HCEC 1CT (cell line): ENCODE measurements at regions not wholly inside any gene's neighbourhood (a gene's known extent, or its start where the extent isn't known, plus 50 kb on each side); places are given as distances from the start of the nearest gene placed in this dataset.

Source experiments
- DNase-seq: peaks from one replicate; pipeline ENCODE4 v3.0.0-alpha.2; 2017

- no peak for DNase-seq
Observed at GRCh38 chr5:63175850-63176249, 597.2 kb downstream of the LRRC70 start.

- no peak for DNase-seq
Observed at GRCh38 chr5:63170486-63170885, 591.9 kb downstream of the LRRC70 start.

- DNase-seq = no peak
Observed at GRCh38 chr5:63164838-63165535, 586.4 kb downstream of the LRRC70 start.

GRCh38 chr5:63164339-63164738 is 585.7 kb downstream of the LRRC70 start:
- DNase-seq = no peak

GRCh38 chr5:63155310-63155631 is 576.7 kb downstream of the LRRC70 start:
- no peak for DNase-seq

- no peak for DNase-seq
Observed at GRCh38 chr5:63154476-63155309, 576.1 kb downstream of the LRRC70 start.

GRCh38 chr5:63152871-63153270 is 574.3 kb downstream of the LRRC70 start:
- DNase-seq = no peak

GRCh38 chr5:63145167-63145566 is 566.5 kb downstream of the LRRC70 start:
- no peak for DNase-seq

- no peak for DNase-seq
Observed at GRCh38 chr5:63141591-63141990, 563.0 kb downstream of the LRRC70 start.

GRCh38 chr5:63135291-63135690 is 556.7 kb downstream of the LRRC70 start:
- DNase-seq = no peak

- DNase-seq = no peak
Observed at GRCh38 chr5:63131626-63132285, 553.1 kb downstream of the LRRC70 start.

GRCh38 chr5:63128761-63129160 is 550.1 kb downstream of the LRRC70 start:
- DNase-seq = no peak

GRCh38 chr5:63128018-63128417 is 549.4 kb downstream of the LRRC70 start:
- DNase-seq = no peak

- no peak for DNase-seq
Observed at GRCh38 chr5:63127054-63127453, 548.4 kb downstream of the LRRC70 start.

GRCh38 chr5:63125862-63126261 is 547.2 kb downstream of the LRRC70 start:
- no peak for DNase-seq

GRCh38 chr5:63125392-63125791 is 546.8 kb downstream of the LRRC70 start:
- no peak for DNase-seq

GRCh38 chr5:63124266-63124665 is 545.6 kb downstream of the LRRC70 start:
- DNase-seq = no peak

- DNase-seq = no peak
Observed at GRCh38 chr5:63121471-63121870, 542.9 kb downstream of the LRRC70 start.

- DNase-seq = no peak
Observed at GRCh38 chr5:63118221-63118620, 539.6 kb downstream of the LRRC70 start.

- no peak for DNase-seq
Observed at GRCh38 chr5:63111891-63112290, 533.3 kb downstream of the LRRC70 start.

- DNase-seq = no peak
Observed at GRCh38 chr5:63101870-63102269, 523.3 kb downstream of the LRRC70 start.

GRCh38 chr5:63097286-63097685 is 518.7 kb downstream of the LRRC70 start:
- DNase-seq = no peak

- no peak for DNase-seq
Observed at GRCh38 chr5:63094730-63095129, 516.1 kb downstream of the LRRC70 start.

GRCh38 chr5:63089147-63089546 is 510.5 kb downstream of the LRRC70 start:
- no peak for DNase-seq
